Body of pancreas (tissue), 4 donors: ENCODE measurements at regions not wholly inside any gene's neighbourhood (a gene's known extent, or its start where the extent isn't known, plus 50 kb on each side); places are given as distances from the start of the nearest gene placed in this dataset.
A peak's percentile ranks its signal among the peaks of the same experiment; 100 is the strongest.

ENCODE experiments used
- ATAC-seq: fragments of 150-250 bp; one replicate; pipeline ENCODE4 v1.9.1; 2016
- DNase-seq, 4 donors: peaks; one replicate each; pipeline ENCODE4 v3.0.0-alpha.2; 2019
- H3K27ac ChIP-seq, 4 donors: fragments of 200-600 bp; sonication (generic); 1 replicate in 3 of 4; 2 replicates in 1 of 4; pipeline versions ENCODE4 v1.5.1 to v1.6.1; 2016 to 2019; ENCODE audit warnings: mild to moderate bottlenecking in 1 of 4, mixed read lengths in 1 of 4, moderate library complexity in 1 of 4
- H3K27me3 ChIP-seq, 2 donors: fragments of 200-600 bp; sonication (generic); one replicate each; pipeline ENCODE4 v1.6.0; 2016; ENCODE audit warnings: mild to moderate bottlenecking in 1 of 2
- H3K36me3 ChIP-seq, 2 donors: fragments of 200-600 bp; sonication (generic); replicated peaks in 1 of 2; 2 replicates each; pipeline ENCODE4 v1.5.1; 2016; ENCODE audit warnings: low read depth in 2 of 2; ENCODE audit not compliant: insufficient read depth in 1 of 2
- H3K4me1 ChIP-seq: fragments of 200-600 bp; sonication (generic); one replicate; pipeline ENCODE4 v1.6.0; 2016
- H3K4me3 ChIP-seq, 2 donors: fragments of 200-600 bp; sonication (generic); 1 replicate in 1 of 2; 2 replicates in 1 of 2; pipeline ENCODE4 v1.5.1; 2016 to 2019
- H3K9me3 ChIP-seq, 3 donors: fragments of 200-600 bp; sonication (generic); 1 replicate in 2 of 3; 2 replicates in 1 of 3; pipeline ENCODE4 v1.5.1; 2016
- POLR2A ChIP-seq, 3 donors: fragments of 450-650 bp; IDR thresholded peaks; one replicate each; pipeline ENCODE4 v1.6.1; 2016; ENCODE audit warnings: antibody characterized with exemption in 3 of 3, mild to moderate bottlenecking in 2 of 3
- WGBS, 2 donors: methylation state at CpG; one replicate each; pipeline ENCODE4 v1.1.5; 2017; 5-methylcytosine and 5-hydroxymethylcytosine counted together
- intact Hi-C: fragments of 100-400 bp; cut with DNase I; formaldehyde crosslinking; loops from one replicate; pipeline ENCODE4 v1.15.1; 2023
- TF ChIP-seq, protein P1 (sequence below), 7 experiments: fragments of 450-650 bp in 4 of 7; fragments of 200-600 bp in 3 of 7; sonication (generic) in 3 of 7; IDR thresholded peaks; one replicate each; pipeline ENCODE4 v1.5.1; 2016 to 2019; ENCODE audit warnings: antibody characterized with exemption in 7 of 7

DNA sequence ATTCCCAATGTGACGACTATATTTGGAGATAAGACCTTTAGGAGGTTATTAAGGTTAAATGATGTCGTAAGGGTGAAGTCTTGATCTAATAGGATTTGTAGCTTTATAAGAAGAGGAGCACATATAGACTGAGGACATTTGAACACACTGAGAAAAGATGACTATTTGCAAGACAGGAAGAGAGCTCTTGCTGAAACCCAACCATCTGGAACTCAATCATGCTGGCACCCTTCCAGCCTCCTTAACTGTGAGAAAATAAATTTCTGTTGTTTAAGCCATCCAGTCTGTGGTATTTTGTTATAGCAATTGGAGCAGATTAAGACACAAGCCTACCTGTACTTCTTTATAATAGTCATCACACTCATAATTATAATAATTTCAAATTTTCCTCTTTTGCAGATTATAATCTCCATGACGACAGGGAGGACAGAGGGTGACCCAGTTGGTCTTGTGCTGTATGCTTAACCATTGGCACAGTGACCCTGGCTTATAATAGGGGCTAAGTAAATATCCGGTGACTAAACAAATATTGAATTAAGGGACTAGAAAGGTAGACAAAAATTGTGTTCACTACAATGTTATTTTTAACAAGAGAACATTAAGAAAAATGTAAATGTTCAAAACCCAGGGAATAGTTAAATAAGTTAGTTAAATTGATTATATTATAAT is 206.4 kb upstream of the HDDC2 start:
- ATAC-seq (no peak), DNase-seq (peak; percentile 11 to 53 (median 30))
- WGBS, 2 donors: 39 to 43% methylated on average over 4 of the region's 4 CpGs

DNA sequence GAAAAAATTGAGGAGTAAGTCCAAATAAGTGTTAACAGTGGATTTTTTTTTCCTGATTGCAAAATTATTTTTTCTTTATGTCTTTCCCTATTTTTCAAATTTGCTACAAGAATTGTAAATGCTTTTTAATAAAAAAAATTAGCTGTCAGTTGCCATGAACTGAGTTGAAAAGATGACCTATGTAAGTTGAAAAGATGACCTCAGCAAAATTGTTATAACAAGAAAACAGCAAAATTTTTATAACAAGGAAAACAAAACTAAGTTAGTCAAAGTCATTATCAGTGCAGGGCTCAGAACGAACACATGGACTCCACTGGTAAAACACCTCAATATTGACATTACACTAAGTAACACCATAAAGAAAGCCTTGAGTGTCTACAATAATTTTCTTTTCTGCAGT is 207.0 kb upstream of the HDDC2 start:
- H3K4me3 ChIP-seq: no peak overlapping the region
- ATAC-seq: no peak

More for the DNA sequence above, 206.4 kb upstream of the HDDC2 start:
- intact Hi-C loops: no loop called here
- peaks cover 10% of the 10 kb centered on the region for H3K4me1 ChIP-seq
- no peaks in the 10 kb centered on the region for H3K36me3 ChIP-seq
- H3K9me3 ChIP-seq: no peaks in the 10 kb centered on the region
- H3K27me3 ChIP-seq: no peaks in the 10 kb centered on the region
- H3K27ac ChIP-seq: no peak overlapping the region
- H3K4me3 ChIP-seq: no peak overlapping the region
- no peak for TF ChIP-seq POLR2A (IDR thresholded peaks at IDR 0.05)
- TF ChIP-seq, protein P1, sequence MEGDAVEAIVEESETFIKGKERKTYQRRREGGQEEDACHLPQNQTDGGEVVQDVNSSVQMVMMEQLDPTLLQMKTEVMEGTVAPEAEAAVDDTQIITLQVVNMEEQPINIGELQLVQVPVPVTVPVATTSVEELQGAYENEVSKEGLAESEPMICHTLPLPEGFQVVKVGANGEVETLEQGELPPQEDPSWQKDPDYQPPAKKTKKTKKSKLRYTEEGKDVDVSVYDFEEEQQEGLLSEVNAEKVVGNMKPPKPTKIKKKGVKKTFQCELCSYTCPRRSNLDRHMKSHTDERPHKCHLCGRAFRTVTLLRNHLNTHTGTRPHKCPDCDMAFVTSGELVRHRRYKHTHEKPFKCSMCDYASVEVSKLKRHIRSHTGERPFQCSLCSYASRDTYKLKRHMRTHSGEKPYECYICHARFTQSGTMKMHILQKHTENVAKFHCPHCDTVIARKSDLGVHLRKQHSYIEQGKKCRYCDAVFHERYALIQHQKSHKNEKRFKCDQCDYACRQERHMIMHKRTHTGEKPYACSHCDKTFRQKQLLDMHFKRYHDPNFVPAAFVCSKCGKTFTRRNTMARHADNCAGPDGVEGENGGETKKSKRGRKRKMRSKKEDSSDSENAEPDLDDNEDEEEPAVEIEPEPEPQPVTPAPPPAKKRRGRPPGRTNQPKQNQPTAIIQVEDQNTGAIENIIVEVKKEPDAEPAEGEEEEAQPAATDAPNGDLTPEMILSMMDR (IDR thresholded peaks at IDR 0.05): no peak

DNA sequence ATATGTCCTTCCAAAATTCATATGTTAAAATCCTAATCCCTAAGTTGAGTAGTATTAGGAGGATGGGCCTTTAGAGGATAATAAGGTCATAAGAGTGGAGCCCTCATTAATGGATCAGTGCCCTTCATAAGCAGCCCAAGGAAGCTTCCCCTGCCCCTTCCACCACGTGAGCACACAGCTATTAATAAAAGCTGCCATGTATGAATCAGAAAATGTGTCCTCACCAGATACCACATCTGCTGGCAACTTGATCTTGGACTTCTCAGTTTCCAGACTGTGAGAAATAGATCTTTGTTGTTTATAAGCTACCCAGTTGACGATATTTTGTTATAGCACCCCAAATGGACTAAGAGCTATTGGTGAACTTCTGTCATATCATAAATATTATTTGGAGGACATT is 207.7 kb upstream of the HDDC2 start:
- Histone ChIP-seq H3K9me3 (no peaks in the 10 kb centered on the region), H3K27me3 (no peaks in the 10 kb centered on the region), H3K4me1 (peaks cover 10% of the 10 kb centered on the region), H3K36me3 (no peaks in the 10 kb centered on the region), H3K4me3 (no peak overlapping the region), H3K27ac (no peak overlapping the region)
- ATAC-seq (no peak), DNase-seq (no peak)
- 78 to 79% methylated on average over 2 of the region's 2 CpGs for WGBS, 2 donors
- intact Hi-C loops: no loop called here
- TF ChIP-seq, protein P1 (IDR thresholded peaks at IDR 0.05): no peak
- no peak for TF ChIP-seq POLR2A (IDR thresholded peaks at IDR 0.05)

More for the DNA sequence above, 207.0 kb upstream of the HDDC2 start:
- no peak for DNase-seq
- intact Hi-C loops: no loop called here
- Histone ChIP-seq H3K9me3 (no peaks in the 10 kb centered on the region), H3K27me3 (no peaks in the 10 kb centered on the region), H3K4me1 (peaks cover 10% of the 10 kb centered on the region), H3K27ac (no peak overlapping the region), H3K36me3 (no peaks in the 10 kb centered on the region)
- TF ChIP-seq POLR2A (IDR thresholded peaks at IDR 0.05): no peak
- TF ChIP-seq, protein P1 (IDR thresholded peaks at IDR 0.05): no peak
- 37 to 53% methylated on average over 1 of the region's 1 CpG for WGBS, 2 donors

DNA sequence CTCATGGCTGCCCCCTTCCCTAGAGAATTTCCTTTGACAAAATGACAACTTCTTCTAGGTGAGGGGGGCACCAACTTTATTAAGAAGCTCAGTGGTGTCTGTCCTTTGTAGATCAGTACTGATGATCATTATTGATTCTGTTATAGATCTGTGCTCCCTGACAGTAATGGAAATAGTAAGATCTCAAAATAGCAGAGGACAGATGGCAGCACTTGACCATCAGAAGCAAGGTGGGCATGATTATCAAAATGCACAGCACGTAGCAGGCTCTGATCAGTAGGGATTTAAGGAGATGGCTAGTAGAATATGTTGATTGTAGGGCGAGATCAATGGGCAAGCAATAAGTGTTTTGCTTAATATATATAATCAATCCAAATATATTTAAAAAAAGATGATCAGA is 208.6 kb upstream of the HDDC2 start:
- ATAC-seq (no peak), DNase-seq (no peak)
- intact Hi-C loops: no loop called here
- 66 to 93% methylated on average over 2 of the region's 2 CpGs for WGBS, 2 donors
- no peaks in the 10 kb centered on the region for H3K36me3 ChIP-seq
- no peaks in the 10 kb centered on the region for H3K27me3 ChIP-seq
- TF ChIP-seq POLR2A (IDR thresholded peaks at IDR 0.05): no peak
- TF ChIP-seq, protein P1 (IDR thresholded peaks at IDR 0.05): no peak
- no peak overlapping the region for H3K27ac ChIP-seq
- H3K4me1 ChIP-seq: peaks cover 10% of the 10 kb centered on the region
- no peak overlapping the region for H3K4me3 ChIP-seq
- no peaks in the 10 kb centered on the region for H3K9me3 ChIP-seq

DNA sequence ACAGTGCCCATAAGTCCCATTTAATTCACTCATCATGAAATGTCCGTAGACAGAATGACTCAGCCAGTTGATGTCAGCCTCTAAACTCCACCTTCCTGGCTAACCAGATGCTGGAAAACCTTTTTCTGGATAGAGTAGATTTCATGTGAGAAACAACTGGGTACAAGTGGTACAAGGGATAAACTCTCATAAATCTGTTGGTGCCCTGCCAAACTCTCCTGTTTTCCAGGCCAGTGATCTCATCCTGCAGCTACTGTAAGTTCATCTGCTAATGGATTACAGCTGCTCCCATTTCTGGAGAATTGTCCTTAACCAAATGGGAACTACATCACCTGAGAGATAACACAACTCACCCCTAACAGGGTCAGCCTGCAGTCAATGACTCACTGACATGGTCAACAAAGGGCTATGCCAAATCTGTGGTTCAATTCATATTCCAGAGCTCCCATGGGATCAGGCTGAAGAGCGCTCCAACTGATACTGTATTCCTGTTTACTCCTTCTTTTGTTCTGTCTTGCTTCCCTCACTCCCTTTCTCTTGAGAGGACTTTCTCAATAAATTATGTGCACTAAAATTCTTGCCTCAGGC is 210.1 kb upstream of the HDDC2 start:
- H3K36me3 ChIP-seq: no peaks in the 10 kb centered on the region
- H3K27me3 ChIP-seq: no peaks in the 10 kb centered on the region
- intact Hi-C loops: no loop called here
- peak; percentile 13 to 44 (median 24) for DNase-seq
- WGBS, 2 donors: 42 to 55% methylated on average over 2 of the region's 2 CpGs
- H3K9me3 ChIP-seq: no peaks in the 10 kb centered on the region
- ATAC-seq: peak; percentile 87
- TF ChIP-seq, protein P1 (IDR thresholded peaks at IDR 0.05): no peak
- no peak for TF ChIP-seq POLR2A (IDR thresholded peaks at IDR 0.05)
- peak overlapping the region in 1 of 4 donors; percentile 2 for H3K27ac ChIP-seq
- peaks cover 10% of the 10 kb centered on the region for H3K4me1 ChIP-seq
- H3K4me3 ChIP-seq: no peak overlapping the region
